ENCODE measurements at regions not wholly inside any gene's neighbourhood (a gene's known extent, or its start where the extent isn't known, plus 50 kb on each side); places are given as distances from the start of the nearest gene placed in this dataset.

- TF ChIP-seq CTCF (IDR thresholded peaks at IDR 0.05) (no peak), POLR2A (IDR thresholded peaks at IDR 0.05) (no peak), POLR2AphosphoS5 (IDR thresholded peaks at IDR 0.05) (no peak), EP300 (IDR thresholded peaks at IDR 0.05) (no peak)
These were observed 128.0 kb downstream of the SPATA31D1 start for GRCh38 chr9:82116556-82116955.
